ENCODE measurements at regions not wholly inside any gene's neighbourhood (a gene's known extent, or its start where the extent isn't known, plus 50 kb on each side); places are given as distances from the start of the nearest gene placed in this dataset.
A peak's percentile ranks its signal among the peaks of the same experiment; 100 is the strongest.

DNA sequence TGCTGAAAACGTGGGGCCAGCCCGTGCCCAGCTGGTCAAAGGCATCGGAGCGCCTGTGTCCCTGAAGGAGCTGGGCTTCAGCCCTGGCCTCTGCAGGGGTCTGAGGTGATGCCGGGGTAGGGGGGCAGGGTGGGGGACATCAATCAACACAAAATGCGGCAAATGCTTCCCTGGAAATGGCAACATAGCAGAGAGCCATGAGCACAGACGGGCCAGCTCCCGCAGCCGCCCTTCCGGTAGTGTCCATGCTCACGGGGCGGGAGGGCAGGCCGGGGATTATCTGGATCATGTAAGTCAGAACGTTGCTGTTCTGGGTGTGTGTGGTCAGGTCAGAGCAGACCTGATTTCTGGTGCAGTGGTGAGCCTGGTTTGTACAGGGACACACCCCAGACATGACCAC lies 56.5 kb upstream of the TWIST2 start:
- Histone ChIP-seq H3K9me3 (ENCODE audit: control insufficient read depth in 4 of 4, insufficient read depth in 3 of 4, low read length in 3 of 4) (no peaks in the 10 kb centered on the region), H3K36me3 (ENCODE audit: control insufficient read depth in 4 of 4, insufficient read depth in 4 of 4, low read length in 4 of 4) (no peaks in the 10 kb centered on the region), H3K27ac (ENCODE audit: low read depth in 1 of 2, low read length in 1 of 2) (no peak overlapping the region), H3K4me1 (ENCODE audit: control insufficient read depth in 5 of 5, insufficient read depth in 5 of 5, low read length in 5 of 5) (peaks cover 0 to 16% (median 0%) of the 10 kb centered on the region in 5 donors), H3K9ac (ENCODE audit: insufficient read depth in 1 of 2, low read length in 2 of 2) (no peak overlapping the region), H3K4me3 (no peak overlapping the region), H3K27me3 (ENCODE audit: control insufficient read depth in 3 of 3, insufficient read depth in 3 of 3, low read length in 2 of 3) (peaks cover 0 to 2% (median 1%) of the 10 kb centered on the region in 3 donors)
- TF ChIP-seq, protein P1, sequence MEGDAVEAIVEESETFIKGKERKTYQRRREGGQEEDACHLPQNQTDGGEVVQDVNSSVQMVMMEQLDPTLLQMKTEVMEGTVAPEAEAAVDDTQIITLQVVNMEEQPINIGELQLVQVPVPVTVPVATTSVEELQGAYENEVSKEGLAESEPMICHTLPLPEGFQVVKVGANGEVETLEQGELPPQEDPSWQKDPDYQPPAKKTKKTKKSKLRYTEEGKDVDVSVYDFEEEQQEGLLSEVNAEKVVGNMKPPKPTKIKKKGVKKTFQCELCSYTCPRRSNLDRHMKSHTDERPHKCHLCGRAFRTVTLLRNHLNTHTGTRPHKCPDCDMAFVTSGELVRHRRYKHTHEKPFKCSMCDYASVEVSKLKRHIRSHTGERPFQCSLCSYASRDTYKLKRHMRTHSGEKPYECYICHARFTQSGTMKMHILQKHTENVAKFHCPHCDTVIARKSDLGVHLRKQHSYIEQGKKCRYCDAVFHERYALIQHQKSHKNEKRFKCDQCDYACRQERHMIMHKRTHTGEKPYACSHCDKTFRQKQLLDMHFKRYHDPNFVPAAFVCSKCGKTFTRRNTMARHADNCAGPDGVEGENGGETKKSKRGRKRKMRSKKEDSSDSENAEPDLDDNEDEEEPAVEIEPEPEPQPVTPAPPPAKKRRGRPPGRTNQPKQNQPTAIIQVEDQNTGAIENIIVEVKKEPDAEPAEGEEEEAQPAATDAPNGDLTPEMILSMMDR (IDR thresholded peaks at IDR 0.05; ENCODE audit: control extremely low read depth, extremely low read depth): no peak
- no peak for DNase-seq
- no peak for ATAC-seq (ENCODE audit: insufficient read depth, low FRiP score)
- 70 to 84% methylated on average over 14 of the region's 14 CpGs for WGBS, 2 donors

DNA sequence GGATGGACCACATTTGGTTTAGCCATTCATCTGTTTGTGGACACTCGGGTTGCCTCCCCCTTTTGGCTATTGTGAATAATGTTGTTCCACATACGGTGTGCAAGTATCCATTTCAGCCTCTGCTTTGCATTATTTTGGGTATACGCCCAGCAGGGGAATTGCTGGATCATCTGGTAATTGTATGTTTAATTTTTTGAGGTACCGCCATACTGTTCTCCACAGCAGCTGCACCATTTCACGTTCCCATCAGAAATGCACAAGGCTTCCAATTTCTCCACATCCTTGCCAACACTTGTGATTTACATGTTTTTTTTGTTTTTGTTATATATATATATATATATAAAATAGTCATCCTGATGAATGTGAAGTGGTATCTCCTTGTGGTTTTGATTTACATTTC lies 54.6 kb upstream of the TWIST2 start:
- no peak overlapping the region for H3K4me3 ChIP-seq
- TF ChIP-seq, protein P1 (IDR thresholded peaks at IDR 0.05; ENCODE audit: control extremely low read depth, extremely low read depth): no peak
- H3K27me3 ChIP-seq (ENCODE audit: control insufficient read depth in 3 of 3, insufficient read depth in 3 of 3, low read length in 2 of 3): peaks cover 0 to 10% (median 2%) of the 10 kb centered on the region in 3 donors
- no peak for ATAC-seq (ENCODE audit: insufficient read depth, low FRiP score)
- peak in 1 of 3 donors; percentile 38 for DNase-seq
- H3K4me1 ChIP-seq (ENCODE audit: control insufficient read depth in 5 of 5, insufficient read depth in 5 of 5, low read length in 5 of 5): peaks cover 0 to 16% (median 0%) of the 10 kb centered on the region in 5 donors
- no peaks in the 10 kb centered on the region for H3K36me3 ChIP-seq (ENCODE audit: control insufficient read depth in 4 of 4, insufficient read depth in 4 of 4, low read length in 4 of 4)
- 89 to 92% methylated on average over 5 of the region's 5 CpGs for WGBS, 2 donors
- no peaks in the 10 kb centered on the region for H3K9me3 ChIP-seq (ENCODE audit: control insufficient read depth in 4 of 4, insufficient read depth in 3 of 4, low read length in 3 of 4)
- no peak overlapping the region for H3K9ac ChIP-seq (ENCODE audit: insufficient read depth in 1 of 2, low read length in 2 of 2)
- no peak overlapping the region for H3K27ac ChIP-seq (ENCODE audit: low read depth in 1 of 2, low read length in 1 of 2)

DNA sequence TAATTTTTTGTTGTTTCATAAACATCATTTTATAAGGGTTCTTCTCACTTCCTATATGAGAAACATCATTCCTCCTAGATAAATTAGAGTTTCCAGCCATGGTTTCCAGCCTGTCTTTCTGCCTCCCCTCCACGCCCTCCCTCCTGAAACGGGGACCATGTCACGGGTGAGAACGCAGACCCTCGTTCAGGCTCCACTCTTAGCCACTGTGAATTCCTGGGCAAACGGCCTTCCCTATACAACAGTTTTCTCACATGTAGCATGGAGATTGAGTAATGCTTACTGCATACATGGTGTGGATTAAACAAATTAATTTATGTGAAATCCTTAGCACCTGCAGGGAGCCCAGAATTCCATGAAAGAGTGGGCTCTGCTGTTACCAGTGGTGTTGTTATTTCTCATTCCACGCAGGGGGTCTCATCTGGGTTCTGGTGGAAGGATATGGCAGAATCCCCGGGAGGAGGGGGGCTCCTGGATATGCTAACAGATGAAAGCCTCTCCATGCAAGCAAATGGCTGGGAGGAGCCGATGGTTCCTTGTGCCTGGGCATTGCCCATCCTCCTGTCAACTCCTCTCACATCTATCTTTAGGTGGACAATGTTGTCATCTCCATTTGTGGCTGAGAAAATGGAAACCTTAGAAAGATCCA lies 54.0 kb upstream of the TWIST2 start:
- no peak for ATAC-seq (ENCODE audit: insufficient read depth, low FRiP score)
- H3K4me3 ChIP-seq: no peak overlapping the region

More for the DNA sequence above, 54.0 kb upstream of the TWIST2 start:
- Histone ChIP-seq H3K4me1 (ENCODE audit: control insufficient read depth in 5 of 5, insufficient read depth in 5 of 5, low read length in 5 of 5) (peaks cover 0 to 16% (median 0%) of the 10 kb centered on the region in 5 donors), H3K9ac (ENCODE audit: insufficient read depth in 1 of 2, low read length in 2 of 2) (no peak overlapping the region), H3K27me3 (ENCODE audit: control insufficient read depth in 3 of 3, insufficient read depth in 3 of 3, low read length in 2 of 3) (peaks cover 0 to 10% (median 2%) of the 10 kb centered on the region in 3 donors), H3K27ac (ENCODE audit: low read depth in 1 of 2, low read length in 1 of 2) (no peak overlapping the region), H3K9me3 (ENCODE audit: control insufficient read depth in 4 of 4, insufficient read depth in 3 of 4, low read length in 3 of 4) (no peaks in the 10 kb centered on the region), H3K36me3 (ENCODE audit: control insufficient read depth in 4 of 4, insufficient read depth in 4 of 4, low read length in 4 of 4) (no peaks in the 10 kb centered on the region)
- 85 to 93% methylated on average over 9 of the region's 9 CpGs for WGBS, 2 donors
- no peak for DNase-seq
- TF ChIP-seq, protein P1 (IDR thresholded peaks at IDR 0.05; ENCODE audit: control extremely low read depth, extremely low read depth): no peak
